HG03039 (cell line): ENCODE measurements at regions not wholly inside any gene's neighbourhood (a gene's known extent, or its start where the extent isn't known, plus 50 kb on each side); places are given as distances from the start of the nearest gene placed in this dataset.
"Not testable (repeated sequence)": the region's sequence is repeated elsewhere in the genome, so short reads cannot be mapped to it uniquely, and the experiment has no call there.

Experiments used
- ATAC-seq: cut with Tn5 transposase; IDR thresholded peaks from one replicate; pipeline ENCODE4 v1.9.1; 2021; ENCODE audit warnings: mild to moderate bottlenecking, moderate library complexity; ENCODE audit not compliant: unreplicated experiment

DNA sequence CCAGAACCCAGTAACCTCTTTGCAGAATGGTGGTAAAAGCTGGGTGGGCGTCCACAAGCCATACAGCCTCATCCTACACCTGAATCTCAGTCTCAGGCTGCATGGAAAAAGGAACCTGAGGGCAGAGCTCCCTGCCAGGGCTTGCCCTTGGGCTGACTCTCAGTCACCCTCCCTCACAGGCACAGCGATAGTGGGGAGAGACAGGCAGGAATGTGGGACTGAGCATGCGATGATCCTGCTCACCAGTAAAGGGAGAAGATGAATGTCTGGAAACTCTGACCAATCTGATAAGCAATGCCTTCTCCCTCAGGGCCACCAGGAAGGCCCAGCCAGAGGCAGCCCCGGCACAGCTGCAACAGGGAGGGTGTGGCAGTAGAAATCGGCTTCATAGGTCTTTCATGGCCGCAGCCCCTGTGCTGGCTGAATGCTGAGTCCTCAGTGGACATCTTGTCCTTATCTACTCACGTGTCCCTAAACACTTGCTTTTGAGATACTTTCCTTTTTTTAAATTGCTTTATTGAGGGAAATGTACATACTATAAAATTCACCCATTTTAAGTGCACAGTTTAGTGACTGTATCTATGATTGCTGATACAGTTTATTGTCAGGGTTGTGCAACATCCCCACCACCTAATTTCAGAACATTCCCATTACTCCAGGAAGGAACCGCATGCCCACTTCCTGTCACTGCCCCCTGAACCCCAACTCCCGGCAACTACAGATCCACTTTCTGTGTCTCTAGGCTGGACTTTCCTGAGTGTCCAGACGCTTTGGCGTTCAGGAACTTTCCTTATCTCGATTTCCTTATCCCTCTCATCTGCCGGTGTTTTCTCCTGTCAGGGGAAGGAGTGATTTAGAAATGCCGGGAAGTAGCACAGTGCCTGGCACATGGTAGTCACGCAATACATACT lies 258.1 kb downstream of the PCNX1 start:
- no peak for ATAC-seq

DNA sequence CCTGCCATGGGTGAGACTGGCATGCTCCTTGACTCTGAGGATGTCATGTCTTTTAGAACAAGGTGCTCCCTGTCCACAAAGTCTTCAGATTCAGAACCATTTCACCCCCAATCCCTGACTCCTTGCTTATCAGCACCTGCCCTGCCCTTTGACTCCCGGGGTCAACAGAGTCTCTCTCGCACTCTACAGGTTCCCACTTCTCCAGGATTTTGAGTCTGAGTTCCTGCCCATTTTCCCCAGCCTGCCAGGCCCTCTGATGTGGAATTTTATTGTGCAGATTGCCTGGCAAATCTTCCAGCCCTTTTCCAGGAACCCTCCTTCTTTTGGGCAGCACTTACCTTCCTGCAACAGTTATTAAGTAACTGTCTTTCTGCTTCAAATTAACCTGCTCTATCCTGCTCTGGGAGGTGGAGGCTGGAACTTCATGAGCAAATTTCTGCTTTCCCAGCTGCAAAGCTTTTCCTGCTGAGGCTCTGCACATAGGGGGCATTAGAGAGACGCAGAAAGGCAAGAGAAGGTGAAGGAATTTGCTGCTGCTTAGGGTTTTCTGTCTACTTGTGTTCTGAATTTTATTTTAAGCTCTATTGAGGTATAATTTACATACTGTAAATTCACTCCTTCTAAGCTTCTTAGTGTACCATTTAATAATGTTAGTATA lies 259.1 kb downstream of the PCNX1 start:
- no peak for ATAC-seq

GRCh38 chr14:71167325-71167950 lies 260.2 kb downstream of the PCNX1 start:
- not testable (repeated sequence) for ATAC-seq

- ATAC-seq: not testable (repeated sequence)
Observed at GRCh38 chr14:71168161-71168560, 260.9 kb downstream of the PCNX1 start.

DNA sequence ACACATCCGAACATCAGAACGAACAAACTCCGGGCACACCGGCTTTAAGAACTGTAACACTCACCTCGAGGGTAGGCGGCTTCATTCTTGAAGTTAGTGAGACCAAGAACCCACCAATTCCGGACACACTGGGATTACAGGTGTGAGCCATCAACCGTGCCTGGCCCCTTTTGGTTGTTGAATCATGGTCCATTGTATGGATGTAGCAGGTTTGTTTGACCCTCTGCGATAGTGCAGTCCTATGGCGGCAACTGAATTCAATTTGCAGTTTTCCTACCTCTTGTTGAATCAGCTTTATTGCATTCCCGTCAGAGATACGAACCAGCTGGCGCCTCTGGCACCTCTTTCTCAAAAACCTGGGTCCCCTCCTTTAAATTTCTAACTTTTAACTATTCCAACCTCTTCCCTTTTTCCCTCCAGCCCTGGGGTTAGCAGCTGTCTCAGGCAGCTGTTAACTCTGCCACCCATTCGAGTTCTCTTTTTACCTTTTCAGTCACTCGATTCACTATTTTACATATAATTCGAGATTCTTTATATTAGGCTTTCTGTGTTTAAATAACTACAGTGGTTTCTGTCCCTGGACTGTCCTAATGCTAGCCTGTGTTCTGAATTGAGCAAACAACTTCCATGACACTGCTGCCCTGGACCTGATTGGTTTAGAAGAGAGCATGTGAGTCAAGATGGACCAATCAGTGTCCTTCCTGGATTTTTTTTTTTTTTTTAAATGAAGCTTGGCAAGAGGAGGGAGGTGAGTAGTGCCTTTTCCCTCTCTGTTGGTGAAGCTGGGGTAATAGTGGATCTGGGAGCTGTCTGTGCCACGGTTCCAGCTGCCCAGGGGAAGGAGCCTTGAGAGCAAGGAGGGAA lies 261.5 kb downstream of the PCNX1 start:
- ATAC-seq: no peak

DNA sequence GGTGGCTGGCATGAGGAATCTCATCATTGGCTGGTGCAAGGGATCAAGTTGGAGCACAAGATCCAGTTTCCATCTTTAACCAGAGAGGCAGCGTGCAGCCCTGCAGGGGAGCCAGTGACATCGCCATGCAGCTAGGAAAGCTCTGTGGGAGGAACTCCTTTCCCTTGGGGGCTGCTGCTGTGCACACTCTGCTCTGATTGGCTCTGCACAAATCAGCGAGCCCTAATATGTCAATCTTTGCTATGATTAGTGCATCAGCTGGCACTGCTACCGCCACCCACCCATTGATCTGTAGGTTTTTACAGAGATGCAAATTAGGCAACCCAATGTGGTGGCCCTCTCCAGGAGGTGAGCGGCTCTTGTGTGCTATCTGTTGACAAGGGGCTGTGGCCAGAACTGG lies 262.6 kb downstream of the PCNX1 start:
- no peak for ATAC-seq

DNA sequence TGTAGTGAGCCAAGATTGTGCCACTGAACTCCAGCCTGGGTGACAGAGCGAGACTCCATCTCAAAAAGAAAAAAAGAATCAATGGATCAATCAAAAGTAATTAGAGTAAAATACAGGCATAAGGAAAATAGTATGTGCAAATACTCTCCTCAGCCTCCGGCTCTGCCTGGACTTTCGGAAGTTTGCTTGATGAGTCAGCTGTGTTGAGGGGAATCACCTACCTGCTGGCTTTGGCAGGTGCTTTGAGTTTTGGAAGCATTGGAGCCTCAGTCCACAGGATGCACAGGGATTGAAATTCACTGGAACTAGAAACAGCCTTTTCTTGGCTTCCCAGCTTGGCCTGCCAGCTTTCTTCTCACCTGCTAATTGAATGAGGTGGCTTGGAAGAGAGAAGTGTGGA lies 268.2 kb downstream of the PCNX1 start:
- ATAC-seq: no peak

- no peak for ATAC-seq
Observed at GRCh38 chr14:71179066-71179465, 271.8 kb downstream of the PCNX1 start.

GRCh38 chr14:71180397-71180796 lies 273.1 kb downstream of the PCNX1 start:
- no peak for ATAC-seq

DNA sequence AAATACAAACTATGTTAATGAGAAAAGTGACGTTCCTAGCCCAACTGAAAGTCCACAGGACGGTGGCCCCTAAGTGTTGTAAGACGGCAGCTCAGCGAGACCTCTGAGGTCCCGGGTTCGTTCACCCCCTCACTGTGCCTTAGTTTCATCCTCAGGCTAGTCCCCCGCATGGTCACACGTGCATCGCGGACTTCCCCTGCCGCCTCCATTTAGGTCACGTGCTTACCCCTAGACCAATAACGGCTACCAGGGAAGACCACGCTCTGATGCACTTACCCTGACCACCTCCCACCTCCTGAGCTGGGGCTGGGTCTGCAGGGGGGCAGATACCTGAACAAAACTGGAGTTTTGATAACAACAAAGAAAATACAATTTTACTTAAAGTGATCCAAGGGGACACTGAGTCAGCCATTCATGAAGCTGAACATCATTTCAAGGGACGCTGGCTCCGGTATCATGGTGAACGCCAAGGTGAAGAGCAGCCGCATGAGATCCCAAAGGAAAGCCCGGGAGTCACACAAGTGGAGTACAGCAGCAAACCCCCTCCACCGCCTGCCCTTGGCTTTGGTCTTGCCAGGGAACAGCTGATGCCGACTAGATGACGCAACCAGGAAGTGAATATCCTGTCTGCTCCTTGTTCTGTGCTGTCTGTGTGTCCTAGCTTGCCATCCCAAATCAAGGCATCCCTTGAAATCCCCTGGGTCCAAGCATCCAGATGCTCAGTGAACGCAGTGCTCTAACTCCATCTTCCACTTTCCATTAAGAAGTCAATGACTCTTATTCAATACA lies 274.1 kb downstream of the PCNX1 start:
- no peak for ATAC-seq

DNA sequence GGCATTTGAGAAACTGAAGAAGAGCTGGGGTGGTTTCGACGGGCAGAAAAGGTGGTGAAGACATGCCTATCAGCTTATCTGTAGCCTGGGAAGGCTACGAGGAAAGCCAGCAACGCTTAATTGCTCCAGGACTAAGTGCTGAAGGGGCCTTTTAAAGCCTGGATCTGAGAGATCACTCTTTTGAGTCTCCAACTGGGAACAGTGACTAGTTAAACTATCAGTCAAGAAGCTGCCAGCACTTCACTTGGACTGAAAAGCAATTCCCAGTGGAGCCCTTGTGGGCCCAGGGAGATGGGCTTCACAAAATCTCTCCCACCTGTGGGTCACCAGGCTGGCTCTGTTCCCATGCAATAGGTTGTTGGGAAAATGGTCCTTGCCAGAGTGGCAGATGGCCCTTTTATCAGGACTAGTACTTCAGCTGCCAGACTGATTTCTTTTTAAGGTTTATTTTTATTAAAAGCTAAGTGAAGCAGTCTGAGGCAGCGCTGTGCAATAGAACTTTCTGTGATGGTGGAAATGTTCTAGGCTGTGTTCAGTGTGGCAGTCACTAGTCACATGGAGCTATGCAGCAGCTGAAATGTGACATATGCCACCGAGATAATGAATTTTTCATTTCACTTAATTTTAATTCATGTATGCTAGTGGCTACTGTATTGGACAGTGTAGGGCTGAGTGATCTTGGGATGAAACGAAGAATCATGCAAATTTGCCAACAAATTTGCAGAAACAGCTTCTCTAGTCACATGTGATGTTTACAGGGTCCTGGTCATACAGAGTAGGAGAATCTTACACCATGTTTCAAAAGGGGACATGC lies 276.8 kb downstream of the PCNX1 start:
- ATAC-seq: no peak

DNA sequence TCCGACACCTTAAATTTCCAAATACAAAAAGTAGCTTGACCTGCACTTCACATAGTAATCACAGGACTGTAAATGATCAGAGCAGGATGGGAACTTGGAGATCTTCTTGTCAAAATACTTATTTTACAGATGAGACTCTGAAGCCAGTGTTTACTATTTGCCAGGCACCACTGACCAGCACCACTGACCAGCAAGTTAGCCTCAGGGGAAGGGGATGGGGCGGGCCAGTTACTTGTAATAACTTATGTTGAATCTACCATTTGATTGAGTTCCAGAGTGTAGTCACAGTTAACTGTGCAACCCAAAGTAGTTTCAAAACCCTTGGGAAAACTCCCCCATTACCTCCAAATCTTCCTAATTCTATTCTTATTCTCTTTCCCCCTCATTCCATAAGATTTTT lies 278.4 kb downstream of the PCNX1 start:
- ATAC-seq: no peak

DNA sequence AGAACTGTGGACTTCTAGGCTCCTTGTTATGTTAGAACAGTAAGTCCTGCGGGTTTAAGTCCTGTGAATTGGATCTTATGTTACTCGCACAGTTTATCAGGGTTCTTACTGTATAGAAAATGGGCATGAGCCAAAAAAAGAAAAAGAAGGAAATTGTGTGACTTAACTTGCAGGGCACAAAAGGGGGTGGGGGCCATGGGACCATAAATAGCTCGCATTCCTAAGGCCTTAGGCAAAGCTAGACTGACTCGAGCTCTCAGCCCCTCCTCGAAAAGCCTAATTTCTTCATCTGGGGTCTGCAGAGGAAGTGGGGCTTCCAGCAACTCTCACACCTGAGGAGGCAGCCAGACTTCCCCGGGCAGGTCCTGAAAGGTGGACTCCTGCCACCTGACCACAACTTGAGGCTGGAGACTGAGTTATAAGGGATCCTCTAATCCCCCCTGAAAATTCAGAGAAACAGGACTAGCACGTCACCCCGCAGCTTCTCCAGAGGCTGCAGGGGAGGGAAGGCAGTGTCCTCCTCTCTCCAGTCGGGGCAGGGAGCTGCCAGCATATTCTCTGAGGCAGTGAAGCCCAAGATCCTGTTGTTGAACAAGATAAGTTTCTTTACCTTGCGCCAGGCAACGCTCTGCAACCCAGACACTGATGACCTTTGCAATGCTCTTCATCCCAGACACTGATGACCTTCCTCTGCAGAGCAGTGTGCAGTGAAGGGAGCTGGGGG lies 280.5 kb downstream of the PCNX1 start:
- ATAC-seq: no peak

DNA sequence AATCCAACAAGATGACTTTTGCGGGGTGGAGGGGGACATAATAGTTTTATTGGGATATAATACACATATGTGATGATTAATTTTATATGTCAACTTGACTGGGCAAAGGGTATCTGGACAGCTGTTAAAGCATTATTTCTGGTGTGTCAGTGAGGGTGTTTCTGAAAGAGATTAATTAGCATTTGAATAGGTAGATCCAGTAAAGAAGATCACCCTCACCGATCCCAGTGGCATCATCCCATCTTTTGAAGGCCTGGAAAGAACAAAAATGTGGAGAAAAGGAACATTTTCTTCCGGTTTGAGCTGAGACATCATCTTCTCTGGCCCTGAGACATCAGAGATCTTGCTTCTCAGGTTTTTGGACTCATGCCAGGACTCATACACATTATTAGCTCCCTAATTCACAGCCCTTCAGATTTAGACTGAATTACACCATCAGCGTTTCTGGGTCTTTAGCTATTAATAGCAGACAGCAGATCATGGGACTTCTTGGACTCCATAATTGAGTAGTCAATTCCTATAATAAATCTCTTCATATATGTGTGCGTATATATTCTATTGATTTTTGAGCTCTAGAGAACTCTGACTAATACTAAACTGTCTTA lies 283.6 kb downstream of the PCNX1 start:
- ATAC-seq: no peak

- ATAC-seq: no peak
Observed at GRCh38 chr14:71193663-71194062, 286.4 kb downstream of the PCNX1 start.

- no peak for ATAC-seq
Observed at GRCh38 chr14:71194251-71194650, 287.0 kb downstream of the PCNX1 start.

DNA sequence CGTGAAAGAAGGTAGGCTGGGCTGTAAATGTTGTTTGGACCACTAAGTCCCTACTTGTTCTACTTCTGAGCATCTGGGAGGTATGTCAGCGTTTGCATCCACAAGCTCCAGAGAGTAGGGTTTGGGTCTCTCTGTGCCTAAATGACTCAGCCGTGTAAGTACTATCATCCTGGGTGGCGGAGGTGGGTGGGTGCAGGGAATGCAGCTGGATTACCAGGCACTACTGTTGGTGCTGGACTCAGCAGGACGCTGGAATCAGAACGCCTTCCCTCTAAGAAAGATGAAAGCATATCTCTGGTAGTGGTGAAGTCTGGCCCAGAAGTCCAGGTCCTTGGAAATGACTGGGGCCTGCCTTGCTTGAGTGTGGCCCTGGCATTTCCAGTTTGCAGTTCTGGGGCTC lies 289.7 kb downstream of the PCNX1 start:
- no peak for ATAC-seq

- no peak for ATAC-seq
Observed at GRCh38 chr14:71198687-71199086, 291.4 kb downstream of the PCNX1 start.
